OCI-LY7 (cell line): ENCODE measurements at regions not wholly inside any gene's neighbourhood (a gene's known extent, or its start where the extent isn't known, plus 50 kb on each side); places are given as distances from the start of the nearest gene placed in this dataset.

ENCODE experiments used
- BruUV-seq: library from RNA; stranded (reverse); fragments of 400-500 nt; replicated peaks from 2 replicates; lab custom pipeline; 2021; lab: Mats Ljungman, UMichigan
- CTCF ChIA-PET: fragments of 300-600 bp; sonication (Branson Sonifier 250); formaldehyde crosslinking; loops from one replicate; lab custom pipeline; 2022; ENCODE audit warnings: antibody characterized with exemption; ENCODE audit not compliant: unreplicated experiment; lab: Charles Lee
- POLR2A ChIA-PET: fragments of 300-600 bp; sonication (Branson Sonifier 250); formaldehyde crosslinking; loops from one replicate; lab custom pipeline; 2022; ENCODE audit warnings: antibody characterized with exemption; lab: Charles Lee
- DNase-seq: peaks from one replicate; pipeline ENCODE4 v3.0.0-alpha.2; 2015; ENCODE audit warnings: low spot score
- H2AFZ ChIP-seq: fragments of 200-600 bp; sonication (generic), shearing (Covaris generic); 2 replicates; pipeline ENCODE4 v1.6.1; 2014; ENCODE audit warnings: mild to moderate bottlenecking, antibody characterized with exemption, low read length, moderate library complexity
- H3K27ac ChIP-seq: fragments of 200-600 bp; sonication (generic); 2 replicates; pipeline ENCODE4 v1.5.1; 2014; ENCODE audit warnings: mixed run types, low read depth, mild to moderate bottlenecking, moderate library complexity, low read length, inconsistent platforms; ENCODE audit not compliant: poor library complexity, severe bottlenecking
- H3K36me3 ChIP-seq: fragments of 200-600 bp; sonication (generic); 2 replicates; pipeline ENCODE4 v1.6.1; 2014; ENCODE audit warnings: mild to moderate bottlenecking, antibody characterized with exemption, low read length, moderate library complexity, mixed read lengths; ENCODE audit not compliant: insufficient read depth
- H3K4me1 ChIP-seq: fragments of 200-600 bp; sonication (generic); 2 replicates; pipeline ENCODE4 v1.5.1; 2014; ENCODE audit warnings: mild to moderate bottlenecking, low read length; ENCODE audit not compliant: insufficient read depth, poor library complexity, severe bottlenecking
- H3K4me2 ChIP-seq: fragments of 200-600 bp; sonication (generic); 2 replicates; pipeline ENCODE4 v1.6.1; 2014; ENCODE audit warnings: mild to moderate bottlenecking, low read length
- H3K4me3 ChIP-seq: fragments of 200-600 bp; sonication (generic); 2 replicates; pipeline ENCODE4 v1.5.1; 2014; ENCODE audit warnings: mild to moderate bottlenecking, low read depth, low read length; ENCODE audit not compliant: poor library complexity, severe bottlenecking
- H3K79me2 ChIP-seq: fragments of 200-600 bp; sonication (generic); 2 replicates; pipeline ENCODE4 v1.6.1; 2016; ENCODE audit warnings: low read depth, mild to moderate bottlenecking, low read length, moderate library complexity, mixed read lengths; ENCODE audit not compliant: insufficient read depth
- H3K9me2 ChIP-seq: fragments of 200-600 bp; sonication (generic); 2 replicates; pipeline ENCODE4 v1.6.1; 2016; ENCODE audit warnings: mild to moderate bottlenecking, low read length, mixed read lengths; ENCODE audit not compliant: insufficient read depth
- H3K9me3 ChIP-seq: fragments of 200-600 bp; sonication (generic); 2 replicates; pipeline ENCODE4 v1.6.1; 2014; ENCODE audit warnings: mild to moderate bottlenecking, mixed run types, low read length, mixed read lengths
- H4K20me1 ChIP-seq: fragments of 200-600 bp; sonication (generic); 2 replicates; pipeline ENCODE4 v1.6.1; 2014; ENCODE audit warnings: mild to moderate bottlenecking, antibody characterized with exemption, low read length, moderate library complexity, mixed read lengths; ENCODE audit not compliant: insufficient read depth
- EZH2phosphoT487 ChIP-seq: fragments of 200-600 bp; sonication (generic); IDR thresholded peaks from 2 replicates; pipeline ENCODE4 v1.6.1; 2018; ENCODE audit warnings: low read depth, borderline replicate concordance, mild to moderate bottlenecking, mixed run types, antibody characterized with exemption, low read length, moderate library complexity, mixed read lengths
- intact Hi-C: fragments of 100-400 bp; cut with micrococcal nuclease; formaldehyde crosslinking; loops from one replicate; pipeline ENCODE4 v1.10.0; 2022; ENCODE audit not compliant: unreplicated experiment
- TF ChIP-seq, protein P1 (sequence below): fragments of 200-600 bp; sonication (generic); conservative IDR thresholded peaks from 2 replicates; pipeline ENCODE4 v1.5.1; 2014; ENCODE audit warnings: mild to moderate bottlenecking, antibody characterized with exemption, low read length, moderate library complexity, mixed read lengths

DNA sequence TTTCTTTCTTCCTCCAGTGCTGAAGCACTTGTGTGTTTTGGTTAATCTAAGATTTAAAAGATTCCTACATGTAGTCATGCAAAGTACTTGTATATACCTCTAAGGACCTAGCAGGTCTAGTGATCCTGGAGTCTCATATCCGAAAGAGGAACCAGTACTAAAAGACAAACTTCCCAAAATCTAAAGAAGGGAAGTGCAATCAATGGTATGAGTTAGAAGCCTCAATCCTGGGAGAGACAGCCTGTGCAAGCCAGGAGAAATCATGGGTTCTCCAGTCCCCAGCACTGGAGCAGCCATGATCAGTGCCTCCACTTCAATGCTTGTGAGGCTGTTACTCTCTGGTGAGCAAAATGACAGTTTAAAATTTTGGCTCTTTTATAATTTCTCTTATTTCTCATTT, 277.4 kb downstream of the DAD1 start:
- ChIA-PET POLR2A (interaction anchor here (0.5 kb wide), 1 partner anchor 24 kb away, joined by 3 read pairs; no protein-coding TSS in a partner anchor), CTCF (no interaction called here)
- Histone ChIP-seq H4K20me1 (no peaks in the 10 kb centered on the region), H3K79me2 (no peaks in the 10 kb centered on the region), H3K9me2 (no peaks in the 10 kb centered on the region), H3K36me3 (no peaks in the 10 kb centered on the region), H3K27ac (no peak overlapping the region), H3K9me3 (no peaks in the 10 kb centered on the region), H3K4me2 (no peak overlapping the region), H3K4me1 (peaks cover 8% of the 10 kb centered on the region), H2AFZ (no peak overlapping the region), H3K4me3 (no peak overlapping the region)
- no peak for DNase-seq
- BruUV-seq = no TSS peak
- no peak for TF ChIP-seq EZH2phosphoT487
- TF ChIP-seq, protein P1, sequence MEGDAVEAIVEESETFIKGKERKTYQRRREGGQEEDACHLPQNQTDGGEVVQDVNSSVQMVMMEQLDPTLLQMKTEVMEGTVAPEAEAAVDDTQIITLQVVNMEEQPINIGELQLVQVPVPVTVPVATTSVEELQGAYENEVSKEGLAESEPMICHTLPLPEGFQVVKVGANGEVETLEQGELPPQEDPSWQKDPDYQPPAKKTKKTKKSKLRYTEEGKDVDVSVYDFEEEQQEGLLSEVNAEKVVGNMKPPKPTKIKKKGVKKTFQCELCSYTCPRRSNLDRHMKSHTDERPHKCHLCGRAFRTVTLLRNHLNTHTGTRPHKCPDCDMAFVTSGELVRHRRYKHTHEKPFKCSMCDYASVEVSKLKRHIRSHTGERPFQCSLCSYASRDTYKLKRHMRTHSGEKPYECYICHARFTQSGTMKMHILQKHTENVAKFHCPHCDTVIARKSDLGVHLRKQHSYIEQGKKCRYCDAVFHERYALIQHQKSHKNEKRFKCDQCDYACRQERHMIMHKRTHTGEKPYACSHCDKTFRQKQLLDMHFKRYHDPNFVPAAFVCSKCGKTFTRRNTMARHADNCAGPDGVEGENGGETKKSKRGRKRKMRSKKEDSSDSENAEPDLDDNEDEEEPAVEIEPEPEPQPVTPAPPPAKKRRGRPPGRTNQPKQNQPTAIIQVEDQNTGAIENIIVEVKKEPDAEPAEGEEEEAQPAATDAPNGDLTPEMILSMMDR = no peak
- intact Hi-C loops = loop anchor here (5.0 kb wide), 2 partner anchors 44 to 261 kb away; no protein-coding TSS in a partner anchor

- Histone ChIP-seq H2AFZ (peak overlapping the region; percentile 12; the same call in 1 of the 2 replicates), H3K27ac (no peak overlapping the region), H3K4me3 (no peak overlapping the region), H4K20me1 (no peaks in the 10 kb centered on the region; the same call in 1 of the 2 replicates), H3K36me3 (no peaks in the 10 kb centered on the region), H3K4me2 (peak overlapping the region; percentile 6; the same call in 1 of the 2 replicates), H3K79me2 (no peaks in the 10 kb centered on the region), H3K9me3 (no peaks in the 10 kb centered on the region), H3K4me1 (no peaks in the 10 kb centered on the region), H3K9me2 (no peaks in the 10 kb centered on the region)
- TF ChIP-seq, protein P1 = no peak
- TF ChIP-seq EZH2phosphoT487 = peak; percentile 56; the same call in 1 of the 2 replicates
- POLR2A ChIA-PET = interaction anchor here (0.7 kb wide), 2 partner anchors 24 to 34 kb away, joined by 3 read pairs; no protein-coding TSS in a partner anchor
- CTCF ChIA-PET = no interaction called here
- DNase-seq = peak; percentile 25
- intact Hi-C loops = no loop called here
- no TSS peak for BruUV-seq
Observed at GRCh38 chr14:22305607-22306006, 283.4 kb downstream of the DAD1 start.

DNA sequence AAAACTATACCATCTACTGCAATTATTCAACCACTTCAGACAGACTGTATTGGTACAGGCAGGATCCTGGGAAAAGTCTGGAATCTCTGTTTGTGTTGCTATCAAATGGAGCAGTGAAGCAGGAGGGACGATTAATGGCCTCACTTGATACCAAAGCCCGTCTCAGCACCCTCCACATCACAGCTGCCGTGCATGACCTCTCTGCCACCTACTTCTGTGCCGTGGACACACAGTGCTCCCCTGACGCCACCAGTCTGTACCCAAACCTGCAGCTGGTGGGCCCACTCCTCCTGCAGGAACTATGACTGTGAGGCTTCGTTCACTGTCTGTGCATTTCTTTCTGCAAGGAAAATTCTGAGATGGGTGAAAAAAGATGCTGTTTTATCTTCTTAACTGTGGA, 284.7 kb downstream of the DAD1 start:
- intact Hi-C loops = no loop called here
- POLR2A ChIA-PET = interaction anchor here (0.6 to 0.7 kb wide), 2 partner anchors 9 to 166 kb away, joined by 3 read pairs; no protein-coding TSS in a partner anchor

More for the DNA sequence above, 284.7 kb downstream of the DAD1 start:
- CTCF ChIA-PET = no interaction called here
- Histone ChIP-seq H3K4me2 (no peak overlapping the region), H3K9me2 (no peaks in the 10 kb centered on the region), H3K79me2 (no peaks in the 10 kb centered on the region), H3K4me3 (no peak overlapping the region), H3K9me3 (no peaks in the 10 kb centered on the region), H3K27ac (no peak overlapping the region), H3K36me3 (no peaks in the 10 kb centered on the region), H2AFZ (peak overlapping the region; percentile 16; the same call in 1 of the 2 replicates), H3K4me1 (no peaks in the 10 kb centered on the region), H4K20me1 (no peaks in the 10 kb centered on the region; the same call in 1 of the 2 replicates)
- no TSS peak for BruUV-seq
- DNase-seq = peak; percentile 16
- TF ChIP-seq EZH2phosphoT487 = no peak
